ENCODE measurements at regions not wholly inside any gene's neighbourhood (a gene's known extent, or its start where the extent isn't known, plus 50 kb on each side); places are given as distances from the start of the nearest gene placed in this dataset.
"Not testable (repeated sequence)": the region's sequence is repeated elsewhere in the genome, so short reads cannot be mapped to it uniquely, and the experiment has no call there.

GRCh38 chr1:228637529-228637928 is 97.8 kb upstream of the RHOU start:
- H3K9ac ChIP-seq (ENCODE audit: low read length); ATAC-seq; H3K36me3 ChIP-seq (ENCODE audit: control insufficient read depth in 1 of 2, insufficient read depth in 2 of 2, low read length in 2 of 2); H3K79me2 ChIP-seq (ENCODE audit: insufficient read depth, low read length); intact Hi-C loops (cut with micrococcal nuclease); CTCF ChIA-PET; H4K20me1 ChIP-seq (ENCODE audit: insufficient read depth); H3K9me3 ChIP-seq (ENCODE audit: control insufficient read depth in 1 of 2, insufficient read depth in 1 of 2, low read depth in 1 of 2, low read length in 2 of 2); DNase-seq (ENCODE audit: low read depth, low spot score); H3K27me3 ChIP-seq (ENCODE audit: insufficient read depth, low read length); H3K4me1 ChIP-seq (ENCODE audit: control insufficient read depth in 1 of 2, insufficient read depth in 2 of 2, low read length in 2 of 2); H3K4me3 ChIP-seq (replicated peaks in 1 of 2; ENCODE audit: low read depth in 1 of 2, low read length in 2 of 2); POLR2A ChIA-PET; H2AFZ ChIP-seq (ENCODE audit: low read depth, low read length, poor library complexity, severe bottlenecking); H3K9me2 ChIP-seq (ENCODE audit: insufficient read depth); BruUV-seq (replicated peaks); H3K27ac ChIP-seq (ENCODE audit: low read depth, low read length); RAD21 ChIA-PET (ENCODE audit: low non-redundant PET in 1 of 2, low total read pairs in 2 of 2, uncharacterized antibody in 2 of 2, unreplicated experiment in 2 of 2); H3K4me2 ChIP-seq (ENCODE audit: low read length): not testable (repeated sequence)

- H4K20me1 ChIP-seq (ENCODE audit: insufficient read depth): no peaks in the 10 kb centered on the region
- RAD21 ChIA-PET (ENCODE audit: low non-redundant PET in 1 of 2, low total read pairs in 2 of 2, uncharacterized antibody in 2 of 2, unreplicated experiment in 2 of 2): no interaction called here
- H3K9me2 ChIP-seq (ENCODE audit: insufficient read depth): no peaks in the 10 kb centered on the region
- H3K36me3 ChIP-seq (ENCODE audit: control insufficient read depth in 1 of 2, insufficient read depth in 2 of 2, low read length in 2 of 2): no peaks in the 10 kb centered on the region
- intact Hi-C loops (cut with micrococcal nuclease): no loop called here
- DNase-seq (ENCODE audit: low read depth, low spot score) (no peak), ATAC-seq (peak; percentile 56)
- H3K9me3 ChIP-seq (ENCODE audit: control insufficient read depth in 1 of 2, insufficient read depth in 1 of 2, low read depth in 1 of 2, low read length in 2 of 2): no peaks in the 10 kb centered on the region
- TSS peak; percentile 96 for BruUV-seq (replicated peaks)
- H3K27ac ChIP-seq (ENCODE audit: low read depth, low read length): peak overlapping the region; percentile 88
- peak overlapping the region; percentile 78 for H3K9ac ChIP-seq (ENCODE audit: low read length)
- TF ChIP-seq MAX (IDR thresholded peaks at IDR 0.05): peak; percentile 47; the same call in 1 of the 2 replicates
- TF ChIP-seq ATF3 (IDR thresholded peaks at IDR 0.05): no peak
- peaks cover 12% of the 10 kb centered on the region for H3K79me2 ChIP-seq (ENCODE audit: insufficient read depth, low read length)
- POLR2A ChIA-PET: no interaction called here
- H3K4me2 ChIP-seq (ENCODE audit: low read length): peak overlapping the region; percentile 93
- peak overlapping the region; percentile 48 for H2AFZ ChIP-seq (ENCODE audit: low read depth, low read length, poor library complexity, severe bottlenecking)
- CTCF ChIA-PET: no interaction called here
- H3K4me3 ChIP-seq (replicated peaks in 1 of 2; ENCODE audit: low read depth in 1 of 2, low read length in 2 of 2): peak overlapping the region; percentile 69 to 72
- H3K27me3 ChIP-seq (ENCODE audit: insufficient read depth, low read length): no peaks in the 10 kb centered on the region
- peaks cover 8 to 27% of the 10 kb centered on the region in 2 experiments; a peak in 3 of 4 replicates for H3K4me1 ChIP-seq (ENCODE audit: control insufficient read depth in 1 of 2, insufficient read depth in 2 of 2, low read length in 2 of 2)
These were observed 88.4 kb upstream of the RHOU start for GRCh38 chr1:228646717-228647522.
